Vagina (tissue), 2 donors: ENCODE measurements at regions not wholly inside any gene's neighbourhood (a gene's known extent, or its start where the extent isn't known, plus 50 kb on each side); places are given as distances from the start of the nearest gene placed in this dataset.

Source experiments
- DNase-seq, 2 donors: peaks; one replicate each; pipeline ENCODE4 v3.0.0-alpha.2; 2017; ENCODE audit errors: extremely low spot score in 2 of 2
- H3K27ac ChIP-seq: fragments of 200-600 bp; sonication (generic); one replicate; pipeline ENCODE4 v1.5.1; 2019
- H3K27me3 ChIP-seq: fragments of 200-600 bp; sonication (generic); one replicate; pipeline ENCODE4 v1.5.1; 2019
- H3K36me3 ChIP-seq, 2 donors: fragments of 200-600 bp; sonication (generic); one replicate each; pipeline ENCODE4 v1.5.1; 2017 to 2019
- H3K4me1 ChIP-seq: fragments of 200-600 bp; sonication (generic); one replicate; pipeline ENCODE4 v1.5.1; 2019
- H3K4me3 ChIP-seq, 2 donors: fragments of 200-600 bp; sonication (generic); 1 replicate in 1 of 2; 2 replicates in 1 of 2; pipeline ENCODE4 v1.5.1; 2016 to 2019
- H3K9me3 ChIP-seq: fragments of 200-600 bp; sonication (generic); one replicate; pipeline ENCODE4 v1.5.1; 2019
- CTCF ChIP-seq, 3 experiments: fragments of 450-650 bp in 2 of 3; fragments of 200-600 bp in 1 of 3; sonication (generic) in 1 of 3; IDR thresholded peaks; one replicate each; pipeline ENCODE4 v1.5.1; 2017 to 2019; ENCODE audit warnings: antibody characterized with exemption in 3 of 3, mild to moderate bottlenecking in 2 of 3, moderate library complexity in 2 of 3
- POLR2A ChIP-seq, 2 donors: fragments of 450-650 bp; IDR thresholded peaks; one replicate each; pipeline ENCODE4 v1.6.1; 2017; ENCODE audit warnings: antibody characterized with exemption in 2 of 2, mild to moderate bottlenecking in 2 of 2, moderate library complexity in 2 of 2
- POLR2AphosphoS5 ChIP-seq, 2 donors: sonication (generic); formaldehyde crosslinking; IDR thresholded peaks; one replicate each; pipeline ENCODE4 v1.9.0; 2017; ENCODE audit warnings: antibody characterized with exemption in 2 of 2, mild to moderate bottlenecking in 2 of 2, low read depth in 1 of 2; ENCODE audit not compliant: insufficient read depth in 1 of 2
- intact Hi-C: fragments of 100-400 bp; cut with DNase I; formaldehyde crosslinking; loops from one replicate; pipeline ENCODE4 v1.15.1; 2023

- Histone ChIP-seq H3K27ac (no peak overlapping the region), H3K27me3 (no peaks in the 10 kb centered on the region), H3K4me1 (no peaks in the 10 kb centered on the region), H3K4me3 (no peak overlapping the region), H3K36me3 (no peaks in the 10 kb centered on the region), H3K9me3 (no peaks in the 10 kb centered on the region)
- intact Hi-C loops, result no loop called here
- no peak for TF ChIP-seq POLR2A (IDR thresholded peaks at IDR 0.05)
- no peak for DNase-seq
These were observed 1035.7 kb downstream of the BCL11B start for GRCh38 chr14:98236314-98236713.

GRCh38 chr14:98237939-98238338 is 1034.1 kb downstream of the BCL11B start:
- H3K36me3 ChIP-seq, result no peaks in the 10 kb centered on the region
- no peak overlapping the region for H3K4me3 ChIP-seq
- H3K27me3 ChIP-seq, result no peaks in the 10 kb centered on the region
- DNase-seq, result peak in 1 of 2 donors; percentile 89
- H3K9me3 ChIP-seq, result no peaks in the 10 kb centered on the region
- no peaks in the 10 kb centered on the region for H3K4me1 ChIP-seq
- TF ChIP-seq POLR2AphosphoS5 (IDR thresholded peaks at IDR 0.05; ENCODE audit: insufficient read depth in 1 of 2, low read depth in 1 of 2) (no peak), POLR2A (IDR thresholded peaks at IDR 0.05) (no peak), CTCF (IDR thresholded peaks at IDR 0.05) (no peak)
- no peak overlapping the region for H3K27ac ChIP-seq
- intact Hi-C loops, result no loop called here

- TF ChIP-seq POLR2AphosphoS5 (IDR thresholded peaks at IDR 0.05; ENCODE audit: insufficient read depth in 1 of 2, low read depth in 1 of 2) (no peak), POLR2A (IDR thresholded peaks at IDR 0.05) (no peak), CTCF (IDR thresholded peaks at IDR 0.05) (no peak)
- H3K4me3 ChIP-seq, result no peak overlapping the region
- peak; percentile 64 to 65 for DNase-seq
- no peaks in the 10 kb centered on the region for H3K27me3 ChIP-seq
- H3K36me3 ChIP-seq, result no peaks in the 10 kb centered on the region
- no peaks in the 10 kb centered on the region for H3K9me3 ChIP-seq
- no peaks in the 10 kb centered on the region for H3K4me1 ChIP-seq
- no peak overlapping the region for H3K27ac ChIP-seq
- intact Hi-C loops, result no loop called here
These were observed 1031.6 kb downstream of the BCL11B start for GRCh38 chr14:98240376-98240775.

GRCh38 chr14:98242903-98243302 is 1029.1 kb downstream of the BCL11B start:
- Histone ChIP-seq H3K36me3 (no peaks in the 10 kb centered on the region), H3K4me1 (no peaks in the 10 kb centered on the region), H3K27me3 (no peaks in the 10 kb centered on the region), H3K4me3 (no peak overlapping the region), H3K9me3 (no peaks in the 10 kb centered on the region), H3K27ac (no peak overlapping the region)
- no peak for TF ChIP-seq POLR2AphosphoS5 (IDR thresholded peaks at IDR 0.05; ENCODE audit: insufficient read depth in 1 of 2, low read depth in 1 of 2)
- no peak for TF ChIP-seq POLR2A (IDR thresholded peaks at IDR 0.05)
- TF ChIP-seq CTCF (IDR thresholded peaks at IDR 0.05), result no peak
- intact Hi-C loops, result no loop called here
- DNase-seq, result peak in 1 of 2 donors; percentile 37

- peak in 1 of 2 donors; percentile 32 for DNase-seq
- Histone ChIP-seq H3K4me3 (no peak overlapping the region), H3K9me3 (no peaks in the 10 kb centered on the region), H3K36me3 (no peaks in the 10 kb centered on the region), H3K27me3 (no peaks in the 10 kb centered on the region), H3K27ac (no peak overlapping the region), H3K4me1 (no peaks in the 10 kb centered on the region)
- intact Hi-C loops, result no loop called here
- TF ChIP-seq POLR2AphosphoS5 (IDR thresholded peaks at IDR 0.05; ENCODE audit: insufficient read depth in 1 of 2, low read depth in 1 of 2) (no peak), CTCF (IDR thresholded peaks at IDR 0.05) (no peak), POLR2A (IDR thresholded peaks at IDR 0.05) (no peak)
These were observed 1028.7 kb downstream of the BCL11B start for GRCh38 chr14:98243332-98243731.
